ENCODE measurements at regions not wholly inside any gene's neighbourhood (a gene's known extent, or its start where the extent isn't known, plus 50 kb on each side); places are given as distances from the start of the nearest gene placed in this dataset.

- Mint-ChIP-seq H3K27me3 (ENCODE audit: unreplicated experiment) (no peaks in the 10 kb centered on the region), H3K9me3 (ENCODE audit: low read depth, unreplicated experiment) (no peaks in the 10 kb centered on the region), H3K36me3 (ENCODE audit: insufficient read depth, unreplicated experiment) (no peaks in the 10 kb centered on the region), H3K27ac (ENCODE audit: unreplicated experiment) (no peak overlapping the region), H3K4me3 (ENCODE audit: low read depth, unreplicated experiment) (no peak overlapping the region), H3K4me1 (ENCODE audit: low read depth, unreplicated experiment) (peaks cover 10% of the 10 kb centered on the region)
- CTCF ChIA-PET, result no interaction called here
- intact Hi-C loops (cut with micrococcal nuclease; ENCODE audit: unreplicated experiment), result loop anchor here (10.0 kb wide), 1 partner anchor 1522 kb away; no protein-coding TSS in a partner anchor
- TF ChIP-seq CTCF (IDR thresholded peaks at IDR 0.05; ENCODE audit: unreplicated experiment), result no peak
- BruUV-seq (replicated peaks), result no TSS peak
- DNase-seq, result no peak
These were observed 200.2 kb downstream of the CLCN4 start for GRCh38 chrX:10356979-10357378.

DNA sequence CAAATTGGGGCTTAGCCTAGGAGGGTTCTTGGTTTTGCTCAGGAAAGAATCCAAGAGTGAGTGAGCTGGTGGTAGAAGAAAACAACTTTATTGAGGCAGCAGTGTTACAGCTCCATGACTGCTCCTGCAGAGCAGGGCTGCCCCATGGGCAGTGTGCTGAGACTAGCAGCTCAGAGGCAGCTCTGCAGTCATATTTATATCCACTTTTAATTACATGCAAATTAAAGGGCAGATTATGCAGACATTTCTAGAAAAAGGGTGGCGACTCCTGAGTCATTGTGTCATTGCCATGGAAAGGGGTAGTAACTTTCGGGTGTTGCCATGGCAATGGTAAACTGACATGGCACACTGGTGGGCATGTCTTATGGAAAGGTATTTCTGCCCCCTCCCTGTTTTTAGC lies 202.2 kb downstream of the CLCN4 start:
- no TSS peak for BruUV-seq (replicated peaks)
- intact Hi-C loops (cut with micrococcal nuclease; ENCODE audit: unreplicated experiment), result loop anchor here (10.0 kb wide), 1 partner anchor 1524 kb away; no protein-coding TSS in a partner anchor
- CTCF ChIA-PET, result no interaction called here
- TF ChIP-seq CTCF (IDR thresholded peaks at IDR 0.05; ENCODE audit: unreplicated experiment), result no peak
- Mint-ChIP-seq H3K36me3 (ENCODE audit: insufficient read depth, unreplicated experiment) (no peaks in the 10 kb centered on the region), H3K4me3 (ENCODE audit: low read depth, unreplicated experiment) (no peak overlapping the region), H3K27ac (ENCODE audit: unreplicated experiment) (no peak overlapping the region), H3K4me1 (ENCODE audit: low read depth, unreplicated experiment) (no peaks in the 10 kb centered on the region), H3K27me3 (ENCODE audit: unreplicated experiment) (no peaks in the 10 kb centered on the region), H3K9me3 (ENCODE audit: low read depth, unreplicated experiment) (no peaks in the 10 kb centered on the region)
- DNase-seq, result no peak

GRCh38 chrX:10360116-10360515 lies 203.3 kb downstream of the CLCN4 start:
- Mint-ChIP-seq H3K27ac (ENCODE audit: unreplicated experiment) (no peak overlapping the region), H3K4me1 (ENCODE audit: low read depth, unreplicated experiment) (no peaks in the 10 kb centered on the region), H3K4me3 (ENCODE audit: low read depth, unreplicated experiment) (no peak overlapping the region), H3K9me3 (ENCODE audit: low read depth, unreplicated experiment) (no peaks in the 10 kb centered on the region), H3K27me3 (ENCODE audit: unreplicated experiment) (no peaks in the 10 kb centered on the region), H3K36me3 (ENCODE audit: insufficient read depth, unreplicated experiment) (no peaks in the 10 kb centered on the region)
- DNase-seq, result no peak
- intact Hi-C loops (cut with micrococcal nuclease; ENCODE audit: unreplicated experiment), result no loop called here
- CTCF ChIA-PET, result no interaction called here
- no peak for TF ChIP-seq CTCF (IDR thresholded peaks at IDR 0.05; ENCODE audit: unreplicated experiment)
- no TSS peak for BruUV-seq (replicated peaks)

GRCh38 chrX:10365532-10366265 lies 208.9 kb downstream of the CLCN4 start:
- intact Hi-C loops (cut with micrococcal nuclease; ENCODE audit: unreplicated experiment), result no loop called here
- no TSS peak for BruUV-seq (replicated peaks)
- CTCF ChIA-PET, result no interaction called here
- Mint-ChIP-seq H3K9me3 (ENCODE audit: low read depth, unreplicated experiment) (no peaks in the 10 kb centered on the region), H3K4me3 (ENCODE audit: low read depth, unreplicated experiment) (no peak overlapping the region), H3K36me3 (ENCODE audit: insufficient read depth, unreplicated experiment) (no peaks in the 10 kb centered on the region), H3K27me3 (ENCODE audit: unreplicated experiment) (no peaks in the 10 kb centered on the region), H3K4me1 (ENCODE audit: low read depth, unreplicated experiment) (no peaks in the 10 kb centered on the region), H3K27ac (ENCODE audit: unreplicated experiment) (no peak overlapping the region)
- TF ChIP-seq CTCF (IDR thresholded peaks at IDR 0.05; ENCODE audit: unreplicated experiment), result no peak
- no peak for DNase-seq
